ENCODE measurements at regions not wholly inside any gene's neighbourhood (a gene's known extent, or its start where the extent isn't known, plus 50 kb on each side); places are given as distances from the start of the nearest gene placed in this dataset.

- Mint-ChIP-seq H3K27me3 (no peaks in the 10 kb centered on the region), H3K27ac (no peak overlapping the region), H3K4me1 (peaks cover 29% of the 10 kb centered on the region), H3K4me3 (no peak overlapping the region), H3K36me3 (ENCODE audit: low read depth) (peaks cover 7% of the 10 kb centered on the region)
- no peak for ATAC-seq
- no peak for DNase-seq
- no peaks in the 10 kb centered on the region for H3K9me3 ChIP-seq (ENCODE audit: control insufficient read depth, low read length, poor library complexity, severe bottlenecking)
Observed at GRCh38 chr7:17150018-17150417, 148.4 kb upstream of the AHR start.

GRCh38 chr7:17152721-17153120 lies 145.7 kb upstream of the AHR start:
- Mint-ChIP-seq H3K27ac (no peak overlapping the region), H3K4me1 (peaks cover 15% of the 10 kb centered on the region), H3K36me3 (ENCODE audit: low read depth) (peaks cover 2% of the 10 kb centered on the region), H3K4me3 (peak overlapping the region; percentile 37), H3K27me3 (no peaks in the 10 kb centered on the region)
- DNase-seq (no peak), ATAC-seq (peak; percentile 46)
- H3K9me3 ChIP-seq (ENCODE audit: control insufficient read depth, low read length, poor library complexity, severe bottlenecking): no peaks in the 10 kb centered on the region

GRCh38 chr7:17153536-17153935 lies 144.9 kb upstream of the AHR start:
- no peaks in the 10 kb centered on the region for H3K27me3 Mint-ChIP-seq
- ATAC-seq (no peak), DNase-seq (no peak)
- no peaks in the 10 kb centered on the region for H3K9me3 ChIP-seq (ENCODE audit: control insufficient read depth, low read length, poor library complexity, severe bottlenecking)
- no peaks in the 10 kb centered on the region for H3K36me3 Mint-ChIP-seq (ENCODE audit: low read depth)
- H3K4me1 Mint-ChIP-seq: peaks cover 13% of the 10 kb centered on the region
- no peak overlapping the region for H3K4me3 Mint-ChIP-seq
- H3K27ac Mint-ChIP-seq: peak overlapping the region; percentile 6

GRCh38 chr7:17155529-17155928 lies 142.9 kb upstream of the AHR start:
- ATAC-seq (no peak), DNase-seq (no peak)
- H3K36me3 Mint-ChIP-seq (ENCODE audit: low read depth): no peaks in the 10 kb centered on the region
- H3K4me3 Mint-ChIP-seq: no peak overlapping the region
- no peaks in the 10 kb centered on the region for H3K9me3 ChIP-seq (ENCODE audit: control insufficient read depth, low read length, poor library complexity, severe bottlenecking)
- no peak overlapping the region for H3K27ac Mint-ChIP-seq
- H3K4me1 Mint-ChIP-seq: peaks cover 20% of the 10 kb centered on the region
- H3K27me3 Mint-ChIP-seq: no peaks in the 10 kb centered on the region

GRCh38 chr7:17158261-17158660 lies 140.2 kb upstream of the AHR start:
- no peak overlapping the region for H3K27ac Mint-ChIP-seq
- H3K27me3 Mint-ChIP-seq: no peaks in the 10 kb centered on the region
- no peaks in the 10 kb centered on the region for H3K9me3 ChIP-seq (ENCODE audit: control insufficient read depth, low read length, poor library complexity, severe bottlenecking)
- peaks cover 25% of the 10 kb centered on the region for H3K4me1 Mint-ChIP-seq
- DNase-seq (no peak), ATAC-seq (no peak)
- H3K36me3 Mint-ChIP-seq (ENCODE audit: low read depth): no peaks in the 10 kb centered on the region
- H3K4me3 Mint-ChIP-seq: no peak overlapping the region

GRCh38 chr7:17159500-17160037 lies 138.9 kb upstream of the AHR start:
- Mint-ChIP-seq H3K4me1 (peaks cover 19% of the 10 kb centered on the region), H3K36me3 (ENCODE audit: low read depth) (no peaks in the 10 kb centered on the region), H3K4me3 (no peak overlapping the region), H3K27ac (no peak overlapping the region), H3K27me3 (no peaks in the 10 kb centered on the region)
- no peak for ATAC-seq
- no peak for DNase-seq
- H3K9me3 ChIP-seq (ENCODE audit: control insufficient read depth, low read length, poor library complexity, severe bottlenecking): no peaks in the 10 kb centered on the region

- Mint-ChIP-seq H3K4me1 (peaks cover 30% of the 10 kb centered on the region), H3K4me3 (no peak overlapping the region), H3K27ac (no peak overlapping the region), H3K27me3 (no peaks in the 10 kb centered on the region), H3K36me3 (ENCODE audit: low read depth) (no peaks in the 10 kb centered on the region)
- no peak for DNase-seq
- H3K9me3 ChIP-seq (ENCODE audit: control insufficient read depth, low read length, poor library complexity, severe bottlenecking): no peaks in the 10 kb centered on the region
- ATAC-seq: no peak
Observed at GRCh38 chr7:17166824-17167379, 131.6 kb upstream of the AHR start.

GRCh38 chr7:17168416-17168815 lies 130.0 kb upstream of the AHR start:
- no peaks in the 10 kb centered on the region for H3K27me3 Mint-ChIP-seq
- peak overlapping the region; percentile 74 for H3K27ac Mint-ChIP-seq
- ATAC-seq: no peak

GRCh38 chr7:17171427-17171826 lies 127.0 kb upstream of the AHR start:
- no peak overlapping the region for H3K4me3 Mint-ChIP-seq
- peaks cover 2% of the 10 kb centered on the region for H3K36me3 Mint-ChIP-seq (ENCODE audit: low read depth)
- H3K27ac Mint-ChIP-seq: no peak overlapping the region
- DNase-seq (no peak), ATAC-seq (no peak)
- peaks cover 18% of the 10 kb centered on the region for H3K4me1 Mint-ChIP-seq
- no peaks in the 10 kb centered on the region for H3K27me3 Mint-ChIP-seq
- no peaks in the 10 kb centered on the region for H3K9me3 ChIP-seq (ENCODE audit: control insufficient read depth, low read length, poor library complexity, severe bottlenecking)

More at GRCh38 chr7:17168416-17168815, 130.0 kb upstream of the AHR start:
- no peaks in the 10 kb centered on the region for H3K36me3 Mint-ChIP-seq (ENCODE audit: low read depth)
- no peaks in the 10 kb centered on the region for H3K9me3 ChIP-seq (ENCODE audit: control insufficient read depth, low read length, poor library complexity, severe bottlenecking)
- peaks cover 19% of the 10 kb centered on the region for H3K4me1 Mint-ChIP-seq
- DNase-seq: no peak
- H3K4me3 Mint-ChIP-seq: no peak overlapping the region

- Mint-ChIP-seq H3K4me3 (no peak overlapping the region), H3K4me1 (no peaks in the 10 kb centered on the region), H3K36me3 (ENCODE audit: low read depth) (peaks cover 2% of the 10 kb centered on the region), H3K27ac (no peak overlapping the region), H3K27me3 (no peaks in the 10 kb centered on the region)
- no peaks in the 10 kb centered on the region for H3K9me3 ChIP-seq (ENCODE audit: control insufficient read depth, low read length, poor library complexity, severe bottlenecking)
- ATAC-seq: no peak
- no peak for DNase-seq
Observed at GRCh38 chr7:17176371-17177032, 122.0 kb upstream of the AHR start.

GRCh38 chr7:17178545-17178944 lies 119.9 kb upstream of the AHR start:
- DNase-seq (no peak), ATAC-seq (no peak)
- H3K27ac Mint-ChIP-seq: no peak overlapping the region
- peaks cover 2% of the 10 kb centered on the region for H3K36me3 Mint-ChIP-seq (ENCODE audit: low read depth)
- H3K4me1 Mint-ChIP-seq: no peaks in the 10 kb centered on the region
- no peaks in the 10 kb centered on the region for H3K27me3 Mint-ChIP-seq
- no peaks in the 10 kb centered on the region for H3K9me3 ChIP-seq (ENCODE audit: control insufficient read depth, low read length, poor library complexity, severe bottlenecking)
- H3K4me3 Mint-ChIP-seq: no peak overlapping the region

- Mint-ChIP-seq H3K27me3 (no peaks in the 10 kb centered on the region), H3K4me3 (no peak overlapping the region), H3K36me3 (ENCODE audit: low read depth) (no peaks in the 10 kb centered on the region), H3K27ac (no peak overlapping the region), H3K4me1 (peaks cover 9% of the 10 kb centered on the region)
- no peaks in the 10 kb centered on the region for H3K9me3 ChIP-seq (ENCODE audit: control insufficient read depth, low read length, poor library complexity, severe bottlenecking)
- DNase-seq: no peak
- no peak for ATAC-seq
Observed at GRCh38 chr7:17181482-17181881, 117.0 kb upstream of the AHR start.

GRCh38 chr7:17183630-17184328 lies 114.7 kb upstream of the AHR start:
- no peak overlapping the region for H3K4me3 Mint-ChIP-seq
- H3K9me3 ChIP-seq (ENCODE audit: control insufficient read depth, low read length, poor library complexity, severe bottlenecking): no peaks in the 10 kb centered on the region
- no peaks in the 10 kb centered on the region for H3K36me3 Mint-ChIP-seq (ENCODE audit: low read depth)
- H3K4me1 Mint-ChIP-seq: peaks cover 13% of the 10 kb centered on the region
- H3K27ac Mint-ChIP-seq: no peak overlapping the region
- H3K27me3 Mint-ChIP-seq: no peaks in the 10 kb centered on the region
- ATAC-seq (no peak), DNase-seq (no peak)
